D721Med (cell line): ENCODE measurements at regions not wholly inside any gene's neighbourhood (a gene's known extent, or its start where the extent isn't known, plus 50 kb on each side); places are given as distances from the start of the nearest gene placed in this dataset.

Experiments used
- DNase-seq: peaks from one replicate; pipeline ENCODE4 v3.0.0; 2011; ENCODE audit warnings: low spot score; ENCODE audit not compliant: insufficient read length
- FAIRE-seq: peaks from 2 replicates; lab custom pipeline; 2011; peaks lifted over from hg19 to GRCh38; lab: Jason Lieb, UNC
- CTCF ChIP-seq: IDR thresholded peaks from 2 replicates; pipeline ENCODE4 v1.5.1; 2012; ENCODE audit warnings: mild to moderate bottlenecking, control low read depth; ENCODE audit not compliant: insufficient read depth; ENCODE audit errors: missing control alignments

GRCh38 chr14:87809261-87809660 lies 183.7 kb downstream of the GALC start:
- no peak for TF ChIP-seq CTCF
- DNase-seq (no peak), FAIRE-seq (no peak)

GRCh38 chr14:87805315-87805723 lies 187.7 kb downstream of the GALC start:
- TF ChIP-seq CTCF = peak; percentile 39
- no peak for FAIRE-seq
- DNase-seq = no peak

- no peak for TF ChIP-seq CTCF
- DNase-seq (no peak), FAIRE-seq (no peak)
These were observed 192.8 kb downstream of the GALC start for GRCh38 chr14:87800216-87800615.

GRCh38 chr14:87799400-87799799 lies 193.6 kb downstream of the GALC start:
- no peak for TF ChIP-seq CTCF
- FAIRE-seq (no peak), DNase-seq (no peak)

GRCh38 chr14:87797001-87797400 lies 196.0 kb downstream of the GALC start:
- DNase-seq = no peak
- TF ChIP-seq CTCF = no peak
- no peak for FAIRE-seq

- TF ChIP-seq CTCF = no peak
- no peak for DNase-seq
- no peak for FAIRE-seq
These were observed 198.4 kb downstream of the GALC start for GRCh38 chr14:87794561-87794960.

- FAIRE-seq (no peak), DNase-seq (no peak)
- TF ChIP-seq CTCF = no peak
These were observed 207.1 kb downstream of the GALC start for GRCh38 chr14:87785897-87786296.
